GM18517 (cell line): ENCODE measurements at regions not wholly inside any gene's neighbourhood (a gene's known extent, or its start where the extent isn't known, plus 50 kb on each side); places are given as distances from the start of the nearest gene placed in this dataset.

ENCODE experiments used
- ATAC-seq: cut with Tn5 transposase; IDR thresholded peaks from one replicate; pipeline ENCODE4 v1.9.1; 2021; ENCODE audit warnings: mild to moderate bottlenecking, moderate library complexity; ENCODE audit not compliant: unreplicated experiment

- ATAC-seq = no peak
Measured at GRCh38 chr9:3161912-3162311, 318.0 kb upstream of the PUM3 start.

- no peak for ATAC-seq
Measured at GRCh38 chr9:3157011-3157410, 313.1 kb upstream of the PUM3 start.

- ATAC-seq = no peak
Measured at GRCh38 chr9:3151672-3152576, 308.0 kb upstream of the PUM3 start.

- no peak for ATAC-seq
Measured at GRCh38 chr9:3150074-3150473, 306.2 kb upstream of the PUM3 start.

GRCh38 chr9:3138231-3139229 is 294.6 kb upstream of the PUM3 start:
- no peak for ATAC-seq

GRCh38 chr9:3137347-3137695 is 293.4 kb upstream of the PUM3 start:
- no peak for ATAC-seq

GRCh38 chr9:3136686-3137346 is 292.9 kb upstream of the PUM3 start:
- ATAC-seq = no peak

- ATAC-seq = no peak
Measured at GRCh38 chr9:3136230-3136629, 292.3 kb upstream of the PUM3 start.

- no peak for ATAC-seq
Measured at GRCh38 chr9:3127564-3127963, 283.7 kb upstream of the PUM3 start.

GRCh38 chr9:3125602-3126405 is 281.9 kb upstream of the PUM3 start:
- no peak for ATAC-seq

GRCh38 chr9:3124001-3124400 is 280.1 kb upstream of the PUM3 start:
- ATAC-seq = no peak

- no peak for ATAC-seq
Measured at GRCh38 chr9:3118081-3118480, 274.2 kb upstream of the PUM3 start.

- no peak for ATAC-seq
Measured at GRCh38 chr9:3099646-3100045, 255.8 kb upstream of the PUM3 start.

GRCh38 chr9:3088219-3088618 is 244.3 kb upstream of the PUM3 start:
- no peak for ATAC-seq

- ATAC-seq = no peak
Measured at GRCh38 chr9:3087697-3088096, 243.8 kb upstream of the PUM3 start.

GRCh38 chr9:3080951-3081350 is 237.1 kb upstream of the PUM3 start:
- ATAC-seq = no peak

- ATAC-seq = no peak
Measured at GRCh38 chr9:3074247-3074646, 230.4 kb upstream of the PUM3 start.

- ATAC-seq = no peak
Measured at GRCh38 chr9:3066591-3066990, 222.7 kb upstream of the PUM3 start.

- no peak for ATAC-seq
Measured at GRCh38 chr9:3059781-3060468, 216.0 kb upstream of the PUM3 start.

GRCh38 chr9:3058409-3058808 is 214.5 kb upstream of the PUM3 start:
- no peak for ATAC-seq
